MCF 10A (cell line): ENCODE measurements at regions not wholly inside any gene's neighbourhood (a gene's known extent, or its start where the extent isn't known, plus 50 kb on each side); places are given as distances from the start of the nearest gene placed in this dataset.

Experiments
- BruUV-seq: library from RNA; stranded (reverse); fragments of 400-500 nt; replicated peaks from 2 replicates; lab custom pipeline; 2021; lab: Mats Ljungman, UMichigan
- CTCF ChIA-PET: fragments of 300-600 bp; sonication (Branson Sonifier 250); formaldehyde crosslinking; extraction: SDS; loops from one replicate; lab custom pipeline; 2021; ENCODE audit warnings: antibody characterized with exemption, inconsistent platforms; lab: Yijun Ruan, JAX
- POLR2A ChIA-PET: fragments of 300-600, 350-650 bp; sonication (Branson Sonifier 250); formaldehyde crosslinking; extraction: SDS; loops from one replicate; lab custom pipeline; 2020; ENCODE audit warnings: antibody characterized with exemption, inconsistent platforms; lab: Yijun Ruan, JAX
- DNase-seq: peaks from one replicate; pipeline ENCODE4 v3.0.0-alpha.2; 2018; ENCODE audit not compliant: unreplicated experiment
- H3K27ac Mint-ChIP-seq: one replicate; pipeline ENCODE4 v1.8.0; 2022; ENCODE audit warnings: mild to moderate bottlenecking, low read depth, mixed read lengths; ENCODE audit not compliant: unreplicated experiment
- H3K27me3 Mint-ChIP-seq: one replicate; pipeline ENCODE4 v1.8.0; 2022; ENCODE audit warnings: mixed read lengths; ENCODE audit not compliant: insufficient read depth, unreplicated experiment
- H3K36me3 Mint-ChIP-seq: one replicate; pipeline ENCODE4 v1.8.0; 2022; ENCODE audit warnings: mild to moderate bottlenecking, moderate library complexity, mixed read lengths; ENCODE audit not compliant: insufficient read depth, unreplicated experiment
- H3K4me1 Mint-ChIP-seq: one replicate; pipeline ENCODE4 v1.8.0; 2022; ENCODE audit warnings: mixed read lengths; ENCODE audit not compliant: insufficient read depth, unreplicated experiment
- H3K4me3 Mint-ChIP-seq: one replicate; pipeline ENCODE4 v1.8.0; 2022; ENCODE audit warnings: mild to moderate bottlenecking, moderate library complexity, mixed read lengths; ENCODE audit not compliant: unreplicated experiment
- H3K9me3 Mint-ChIP-seq: one replicate; pipeline ENCODE4 v1.8.0; 2022; ENCODE audit warnings: mixed read lengths; ENCODE audit not compliant: unreplicated experiment
- intact Hi-C: fragments of 100-400 bp; cut with micrococcal nuclease; formaldehyde crosslinking; loops from 2 replicates; pipeline ENCODE4 v1.14.1; 2022
- TF ChIP-seq, protein P1 (sequence below): fragments of 200-600 bp; IDR thresholded peaks from one replicate; pipeline ENCODE4 v1.8.0; 2022; ENCODE audit warnings: antibody characterized with exemption, mild to moderate bottlenecking; ENCODE audit not compliant: unreplicated experiment

DNA sequence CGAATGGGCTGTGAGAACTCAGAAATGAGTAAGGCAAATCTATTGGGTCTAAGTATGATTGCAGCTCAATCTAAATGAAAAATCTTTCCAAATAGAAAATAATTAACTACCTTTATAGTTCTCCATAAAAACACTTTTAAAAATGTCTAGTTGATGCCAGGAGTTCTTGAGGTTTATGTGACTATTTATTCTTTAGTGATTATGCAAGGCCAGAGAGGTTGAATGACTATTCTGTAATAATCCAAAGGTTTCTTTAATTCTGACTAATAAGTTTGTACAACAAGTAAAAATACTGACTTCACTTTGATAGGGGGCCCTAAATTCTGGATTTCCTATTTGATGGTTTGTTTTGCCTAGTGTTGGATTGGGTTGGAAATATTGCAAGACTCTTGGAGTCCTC, 461.2 kb downstream of the EPM2A start:
- Mint-ChIP-seq H3K36me3 (no peaks in the 10 kb centered on the region), H3K4me1 (no peaks in the 10 kb centered on the region), H3K4me3 (no peak overlapping the region), H3K27me3 (no peaks in the 10 kb centered on the region), H3K27ac (no peak overlapping the region), H3K9me3 (no peaks in the 10 kb centered on the region)
- intact Hi-C loops, result no loop called here
- BruUV-seq, result no TSS peak
- ChIA-PET CTCF (interaction anchor here (1.0 kb wide), 1 partner anchor 16 kb away, joined by 3 read pairs; no protein-coding TSS in a partner anchor), POLR2A (no interaction called here)
- TF ChIP-seq, protein P1, sequence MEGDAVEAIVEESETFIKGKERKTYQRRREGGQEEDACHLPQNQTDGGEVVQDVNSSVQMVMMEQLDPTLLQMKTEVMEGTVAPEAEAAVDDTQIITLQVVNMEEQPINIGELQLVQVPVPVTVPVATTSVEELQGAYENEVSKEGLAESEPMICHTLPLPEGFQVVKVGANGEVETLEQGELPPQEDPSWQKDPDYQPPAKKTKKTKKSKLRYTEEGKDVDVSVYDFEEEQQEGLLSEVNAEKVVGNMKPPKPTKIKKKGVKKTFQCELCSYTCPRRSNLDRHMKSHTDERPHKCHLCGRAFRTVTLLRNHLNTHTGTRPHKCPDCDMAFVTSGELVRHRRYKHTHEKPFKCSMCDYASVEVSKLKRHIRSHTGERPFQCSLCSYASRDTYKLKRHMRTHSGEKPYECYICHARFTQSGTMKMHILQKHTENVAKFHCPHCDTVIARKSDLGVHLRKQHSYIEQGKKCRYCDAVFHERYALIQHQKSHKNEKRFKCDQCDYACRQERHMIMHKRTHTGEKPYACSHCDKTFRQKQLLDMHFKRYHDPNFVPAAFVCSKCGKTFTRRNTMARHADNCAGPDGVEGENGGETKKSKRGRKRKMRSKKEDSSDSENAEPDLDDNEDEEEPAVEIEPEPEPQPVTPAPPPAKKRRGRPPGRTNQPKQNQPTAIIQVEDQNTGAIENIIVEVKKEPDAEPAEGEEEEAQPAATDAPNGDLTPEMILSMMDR, result no peak
- no peak for DNase-seq

DNA sequence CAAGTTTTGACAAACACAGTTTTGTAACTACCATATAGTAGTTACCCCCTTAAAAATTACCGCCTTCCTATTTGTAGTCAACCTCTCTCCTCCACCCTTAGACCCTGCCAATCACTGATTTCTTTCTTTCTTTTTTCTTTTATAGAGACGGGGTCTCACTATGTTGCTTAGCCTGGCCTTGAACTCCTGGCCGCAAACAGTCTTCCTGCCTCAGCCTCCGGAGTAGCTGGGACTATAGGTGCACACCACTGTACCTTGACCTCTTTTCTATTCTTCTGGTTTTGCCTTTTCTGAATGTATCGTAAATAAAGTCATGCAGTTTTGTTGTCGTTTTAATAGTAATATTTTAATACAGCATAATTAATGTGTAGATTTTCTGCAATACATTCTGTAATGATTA, 460.3 kb downstream of the EPM2A start:
- intact Hi-C loops, result no loop called here
- Mint-ChIP-seq H3K4me1 (no peaks in the 10 kb centered on the region), H3K9me3 (no peaks in the 10 kb centered on the region), H3K27ac (no peak overlapping the region), H3K36me3 (no peaks in the 10 kb centered on the region), H3K27me3 (no peaks in the 10 kb centered on the region), H3K4me3 (no peak overlapping the region)
- TF ChIP-seq, protein P1, result no peak
- ChIA-PET POLR2A (no interaction called here), CTCF (no interaction called here)
- DNase-seq, result no peak
- no TSS peak for BruUV-seq

DNA sequence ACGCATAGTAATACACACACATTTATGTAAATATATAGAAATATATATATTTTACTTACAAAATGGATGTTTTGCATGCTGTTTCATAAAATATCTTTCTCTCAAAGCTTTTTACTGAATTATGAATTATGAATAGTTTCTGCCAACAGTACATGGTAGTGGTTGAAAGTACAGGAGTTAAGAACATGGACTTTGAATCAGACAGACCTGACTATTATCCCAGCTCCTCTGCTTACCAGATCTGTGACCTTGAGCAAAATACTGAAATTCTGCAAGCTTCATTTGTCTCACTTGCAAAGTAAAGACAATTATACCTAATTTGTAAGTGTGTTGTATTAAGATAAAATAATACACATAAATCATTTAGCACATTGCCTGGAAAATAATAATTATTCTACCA, 459.5 kb downstream of the EPM2A start:
- TF ChIP-seq, protein P1, result no peak
- Mint-ChIP-seq H3K4me1 (no peaks in the 10 kb centered on the region), H3K27me3 (no peaks in the 10 kb centered on the region), H3K36me3 (no peaks in the 10 kb centered on the region), H3K9me3 (no peaks in the 10 kb centered on the region), H3K27ac (no peak overlapping the region), H3K4me3 (no peak overlapping the region)
- intact Hi-C loops, result no loop called here
- ChIA-PET CTCF (no interaction called here), POLR2A (interaction anchor here (0.6 kb wide), 1 partner anchor 273 kb away, joined by 3 read pairs; no protein-coding TSS in a partner anchor)
- no peak for DNase-seq
- BruUV-seq, result no TSS peak

DNA sequence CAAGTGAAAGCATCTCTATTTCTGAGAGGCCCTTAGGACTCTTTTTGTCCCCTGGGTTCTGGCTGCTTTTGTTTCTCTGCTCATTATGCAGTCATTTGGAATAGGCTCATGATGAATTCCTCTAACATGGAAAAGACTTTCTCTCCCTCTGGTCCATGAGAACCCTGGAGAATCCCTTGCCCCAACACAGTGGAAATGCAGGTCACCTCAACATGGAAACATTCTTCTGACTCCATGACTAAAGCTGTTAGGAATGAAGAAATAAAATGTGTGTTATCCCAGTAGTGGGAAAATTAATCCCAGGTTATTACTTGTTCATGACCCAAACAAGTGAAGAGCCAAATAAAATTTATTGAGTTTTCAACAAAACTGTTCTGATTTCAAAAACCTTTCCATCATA, 458.6 kb downstream of the EPM2A start:
- POLR2A ChIA-PET, result no interaction called here
- CTCF ChIA-PET, result no interaction called here

More for the DNA sequence above, 458.6 kb downstream of the EPM2A start:
- H3K9me3 Mint-ChIP-seq, result no peaks in the 10 kb centered on the region
- intact Hi-C loops, result no loop called here
- H3K4me3 Mint-ChIP-seq, result no peak overlapping the region
- no peaks in the 10 kb centered on the region for H3K36me3 Mint-ChIP-seq
- no TSS peak for BruUV-seq
- TF ChIP-seq, protein P1, result no peak
- no peaks in the 10 kb centered on the region for H3K27me3 Mint-ChIP-seq
- no peak overlapping the region for H3K27ac Mint-ChIP-seq
- DNase-seq, result no peak
- no peaks in the 10 kb centered on the region for H3K4me1 Mint-ChIP-seq
